Right lobe of liver (tissue), 4 donors: ENCODE measurements at regions not wholly inside any gene's neighbourhood (a gene's known extent, or its start where the extent isn't known, plus 50 kb on each side); places are given as distances from the start of the nearest gene placed in this dataset.

Experiments used
- CTCF ChIP-seq, 4 donors: fragments of 200-600 bp in 3 of 4; fragments of 450-650 bp in 1 of 4; IDR thresholded peaks; one replicate each; pipeline versions ENCODE4 v1.5.1 to v1.8.0; 2016 to 2022; ENCODE audit warnings: antibody characterized with exemption in 4 of 4, mild to moderate bottlenecking in 2 of 4
- POLR2A ChIP-seq: fragments of 450-650 bp; IDR thresholded peaks from one replicate; pipeline ENCODE4 v1.6.1; 2017; ENCODE audit warnings: antibody characterized with exemption, mild to moderate bottlenecking
- donor health status: DM: no; HTN: no; CAD: no.
- donor health status: DM: no; HTN: no; CAD: no.
- donor health status: DM: no; HTN: yes; CAD: no.

- no peak for TF ChIP-seq CTCF (IDR thresholded peaks at IDR 0.05)
- TF ChIP-seq POLR2A = no peak
These were observed 183.9 kb upstream of the PWP1 start for GRCh38 chr12:107501681-107502080.
